GM19351 (cell line): ENCODE measurements at regions not wholly inside any gene's neighbourhood (a gene's known extent, or its start where the extent isn't known, plus 50 kb on each side); places are given as distances from the start of the nearest gene placed in this dataset.

Source experiments
- ATAC-seq: cut with Tn5 transposase; IDR thresholded peaks from one replicate; pipeline ENCODE4 v1.9.1; 2021; ENCODE audit warnings: mild to moderate bottlenecking, moderate library complexity; ENCODE audit not compliant: unreplicated experiment

DNA sequence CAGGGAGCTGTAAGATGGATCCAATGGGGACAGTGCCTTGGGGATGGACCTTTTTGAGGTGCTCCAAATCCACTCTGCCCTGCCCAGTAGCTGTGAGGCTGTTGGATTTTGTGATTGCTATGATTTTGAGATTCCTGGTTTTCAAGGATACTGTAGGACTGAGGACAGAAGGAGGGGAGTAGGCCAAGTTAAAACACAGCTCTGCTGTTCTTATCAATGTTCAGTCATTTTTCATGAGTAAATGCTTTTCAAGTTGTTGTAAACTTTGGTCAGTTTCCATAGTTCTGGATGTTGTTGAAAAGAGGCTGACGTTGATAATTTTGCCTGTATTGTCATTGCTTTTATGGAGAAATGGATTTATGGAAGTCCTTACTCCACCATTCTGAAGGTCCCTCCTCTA lies 361.2 kb downstream of the ZNF516 start:
- ATAC-seq = no peak

DNA sequence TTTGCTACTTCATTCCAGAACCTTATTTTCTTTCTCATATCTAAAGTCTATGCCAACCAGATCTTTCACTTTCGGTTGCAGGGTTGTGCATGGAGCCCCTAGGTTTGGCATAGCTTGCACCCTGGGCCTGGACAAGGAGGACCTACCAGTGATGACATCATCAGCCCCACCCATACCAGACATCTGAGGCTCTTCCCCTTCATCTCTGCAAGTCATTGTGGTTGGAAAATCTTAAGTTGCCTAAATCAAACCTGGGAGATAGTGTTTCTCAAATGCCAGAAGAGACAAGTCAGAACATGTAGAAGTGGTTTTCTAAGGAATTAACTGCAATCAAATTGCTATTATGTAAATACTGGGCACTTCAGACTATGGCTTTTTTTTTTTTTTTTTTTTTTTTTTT lies 363.3 kb downstream of the ZNF516 start:
- no peak for ATAC-seq

DNA sequence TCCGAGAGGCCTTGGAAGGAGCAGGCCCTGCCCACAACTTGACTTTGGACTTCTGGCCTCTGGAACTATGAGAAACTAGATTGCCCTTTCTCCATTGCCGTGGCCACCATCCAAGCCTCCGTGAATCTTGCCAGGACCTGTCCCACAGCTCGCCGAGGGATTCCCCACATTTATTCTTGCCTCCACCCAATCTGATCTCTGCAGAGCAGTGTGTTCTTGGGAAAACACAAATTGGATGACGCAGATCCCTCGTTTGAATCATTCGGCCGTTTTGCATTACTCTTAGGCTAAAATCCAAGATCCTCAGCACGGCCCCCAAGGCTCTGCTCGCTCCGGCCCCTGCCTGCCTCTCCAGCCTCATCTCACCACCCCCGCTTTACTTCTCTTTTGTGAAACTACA lies 364.2 kb downstream of the ZNF516 start:
- no peak for ATAC-seq

DNA sequence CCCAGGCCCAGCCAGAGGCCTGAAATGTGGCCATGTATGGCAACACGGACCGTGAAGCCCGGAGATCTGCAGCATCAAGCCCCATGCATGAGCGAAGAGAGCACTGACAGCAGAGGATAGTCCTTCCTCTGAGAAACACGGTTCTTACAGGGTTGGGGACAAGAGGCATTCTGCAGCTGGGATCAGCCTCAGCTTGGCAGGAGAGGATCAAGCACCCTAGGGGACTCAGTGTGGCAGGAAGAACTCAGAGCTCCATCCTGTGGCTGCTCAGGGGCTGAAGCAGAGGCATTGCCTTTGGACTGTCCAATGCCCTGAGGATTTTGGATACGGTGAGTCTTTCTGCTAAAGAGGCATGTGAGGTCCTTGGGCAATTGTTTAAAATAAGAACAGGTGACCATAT lies 368.7 kb downstream of the ZNF516 start:
- no peak for ATAC-seq

DNA sequence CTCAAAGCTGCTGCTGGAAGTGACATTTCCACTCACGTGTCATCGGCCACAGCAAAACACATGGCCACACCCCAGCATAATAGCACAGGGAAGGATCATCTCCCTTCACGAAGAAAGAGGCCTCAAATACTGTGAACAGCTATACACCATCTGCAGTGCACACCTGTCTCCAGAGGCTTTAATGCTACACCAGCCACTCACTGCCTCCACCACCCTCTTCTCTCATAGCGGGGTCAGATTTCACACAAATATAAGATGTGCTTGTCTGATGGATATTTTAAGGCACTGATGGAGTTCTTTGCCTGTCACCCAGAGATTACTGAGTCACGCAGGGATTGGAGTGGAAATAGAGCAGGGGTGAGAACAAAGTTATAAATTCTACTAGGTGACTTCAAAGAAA lies 374.0 kb downstream of the ZNF516 start:
- no peak for ATAC-seq

DNA sequence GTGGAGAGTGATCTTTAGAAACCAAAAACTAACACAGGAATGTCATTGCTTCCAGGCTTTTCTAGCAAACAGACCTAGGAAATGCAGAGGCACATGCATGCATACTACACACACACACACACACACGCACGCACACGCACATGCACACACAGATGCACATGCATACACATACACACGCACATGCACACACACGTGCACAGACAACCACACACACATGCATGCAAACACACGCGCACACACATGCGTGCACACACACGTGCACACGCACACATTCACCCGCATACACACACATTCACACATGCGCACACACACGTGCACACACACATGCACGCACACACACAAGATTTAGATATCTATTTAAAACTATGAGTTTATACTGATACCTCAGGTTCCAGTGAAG lies 379.5 kb downstream of the ZNF516 start:
- ATAC-seq = no peak

DNA sequence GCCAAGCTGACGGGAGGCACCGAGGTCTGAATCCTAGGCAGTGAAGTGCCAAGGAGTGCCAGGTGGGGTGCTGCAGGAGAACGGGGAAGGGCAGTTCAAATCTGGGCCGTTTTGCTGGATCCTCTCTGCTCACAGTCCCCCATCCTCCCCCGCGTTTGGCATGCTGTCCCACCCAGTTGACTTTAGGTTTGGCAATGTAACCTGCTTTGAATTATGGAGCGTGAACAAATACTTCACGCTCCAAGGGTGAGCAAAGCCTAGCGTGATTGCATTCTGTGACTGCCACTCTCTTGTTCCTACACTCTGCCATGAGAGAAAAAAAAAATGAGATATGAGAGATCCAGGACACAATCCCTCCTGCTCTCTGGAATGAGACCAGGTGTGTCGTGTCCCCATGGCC lies 381.9 kb downstream of the ZNF516 start:
- ATAC-seq = no peak

DNA sequence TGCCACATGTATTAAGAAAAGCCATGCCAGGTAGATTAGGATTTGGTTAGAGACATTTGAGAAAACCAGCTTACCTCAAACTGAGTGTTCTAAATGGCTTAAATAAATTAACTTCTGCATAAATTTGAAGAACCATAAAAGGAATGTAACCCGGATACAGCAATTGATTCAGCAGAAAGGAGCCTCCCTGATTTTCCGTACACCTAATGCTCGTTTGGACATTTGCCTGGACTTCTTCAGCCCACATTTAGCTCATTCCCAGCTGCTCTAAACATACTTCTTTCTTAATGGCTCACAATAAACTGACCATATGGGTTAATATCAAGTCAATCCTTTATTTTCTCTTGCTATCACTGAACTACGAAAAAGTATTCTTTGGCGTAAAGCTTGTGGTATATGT lies 392.4 kb downstream of the ZNF516 start:
- no peak for ATAC-seq

DNA sequence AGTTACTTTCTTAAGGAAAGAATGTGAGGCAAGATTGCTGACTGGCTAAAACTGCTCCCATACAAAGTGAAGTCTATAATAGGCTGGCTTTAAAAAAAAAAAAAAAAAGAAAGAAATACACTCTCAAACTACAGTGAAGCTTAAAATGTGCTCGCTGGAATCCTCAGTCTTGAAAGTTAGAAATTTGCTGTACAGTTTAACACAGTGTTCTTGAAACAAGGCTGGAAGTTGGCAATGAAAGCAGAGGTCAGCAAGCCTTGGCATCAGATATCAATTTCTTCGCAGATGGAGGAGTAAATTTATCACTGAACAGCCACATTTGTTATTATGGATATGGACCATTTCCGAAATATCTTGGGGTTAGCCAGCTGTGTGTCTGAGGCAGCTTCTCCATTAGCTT lies 392.9 kb downstream of the ZNF516 start:
- ATAC-seq = no peak

DNA sequence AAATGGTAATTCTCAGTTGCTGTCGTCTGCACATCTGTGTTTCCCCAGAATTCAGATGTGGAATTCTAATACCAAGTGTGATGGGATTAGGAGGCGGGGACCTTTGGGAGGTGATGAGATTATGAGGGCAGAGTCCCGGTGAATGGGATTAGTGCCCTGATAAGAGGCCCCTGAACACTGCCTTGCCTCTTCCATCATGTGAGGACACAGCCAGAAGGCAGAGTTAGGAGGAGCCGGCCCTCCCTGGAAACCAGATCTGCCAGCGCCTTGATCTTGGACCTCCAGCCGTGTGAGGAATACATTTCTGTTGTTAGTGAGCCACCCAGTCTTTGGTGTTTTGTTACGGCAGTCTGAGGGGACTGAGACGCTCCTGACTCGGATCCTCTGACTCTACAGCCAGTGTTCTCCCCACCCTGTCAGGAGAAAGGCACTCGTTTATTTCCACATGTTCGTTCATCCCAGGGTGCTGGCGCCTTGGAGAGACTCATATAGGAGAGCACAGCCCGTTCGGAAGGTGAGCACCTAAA lies 395.0 kb downstream of the ZNF516 start:
- ATAC-seq = no peak

DNA sequence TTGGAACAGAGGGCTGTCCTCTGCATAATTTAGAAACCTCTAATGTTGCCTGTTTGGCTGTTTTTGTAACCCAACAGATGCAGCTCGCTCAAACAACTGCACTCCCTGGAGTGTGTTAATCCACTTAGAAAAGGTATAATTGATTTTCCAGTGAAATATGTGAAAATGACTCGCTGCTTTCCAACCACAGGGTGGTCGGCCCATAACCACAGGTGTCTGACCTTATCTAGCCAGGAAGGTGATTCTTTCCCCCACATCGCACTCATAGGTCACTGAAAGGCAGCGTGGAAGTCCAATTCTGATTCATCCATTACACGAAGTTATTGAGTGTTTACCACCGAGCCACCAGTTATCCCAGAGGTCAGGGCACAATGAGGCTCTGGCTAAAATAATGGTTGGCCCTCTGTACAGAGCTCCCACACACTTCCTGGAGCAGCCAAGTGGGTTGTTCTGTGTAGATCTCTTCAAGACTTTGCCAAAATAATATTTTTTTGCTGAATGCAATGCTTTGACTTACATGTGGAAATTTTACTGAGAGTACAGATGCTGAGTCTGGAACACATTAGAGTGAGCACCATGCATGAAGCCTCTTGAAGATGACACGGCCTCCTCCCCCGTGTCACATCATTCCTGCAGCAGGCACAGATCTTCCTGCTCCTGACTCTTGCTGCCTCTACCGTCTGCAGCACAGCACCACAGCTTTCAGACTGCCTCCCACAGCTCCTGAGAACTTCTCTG lies 396.2 kb downstream of the ZNF516 start:
- ATAC-seq = no peak

DNA sequence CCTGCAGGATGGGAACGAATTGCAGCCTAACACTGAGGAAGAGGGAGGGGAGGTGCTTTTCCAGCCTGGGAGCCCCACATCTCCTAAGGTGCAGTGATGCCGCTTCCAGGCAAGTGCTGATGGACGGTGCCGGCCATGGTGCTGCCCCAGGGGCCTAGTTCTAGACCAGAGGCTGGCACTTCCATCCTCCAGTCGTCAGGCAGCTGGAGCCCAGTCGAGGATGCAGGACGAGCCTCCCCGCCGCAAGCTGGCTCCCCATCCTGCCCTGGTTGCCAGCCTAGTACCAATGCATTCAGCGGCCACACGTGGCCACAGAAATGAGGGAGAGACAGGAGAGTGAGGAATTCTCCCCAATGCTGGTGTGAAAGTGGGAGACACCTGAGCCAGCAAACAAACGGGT lies 413.5 kb downstream of the ZNF516 start:
- no peak for ATAC-seq

DNA sequence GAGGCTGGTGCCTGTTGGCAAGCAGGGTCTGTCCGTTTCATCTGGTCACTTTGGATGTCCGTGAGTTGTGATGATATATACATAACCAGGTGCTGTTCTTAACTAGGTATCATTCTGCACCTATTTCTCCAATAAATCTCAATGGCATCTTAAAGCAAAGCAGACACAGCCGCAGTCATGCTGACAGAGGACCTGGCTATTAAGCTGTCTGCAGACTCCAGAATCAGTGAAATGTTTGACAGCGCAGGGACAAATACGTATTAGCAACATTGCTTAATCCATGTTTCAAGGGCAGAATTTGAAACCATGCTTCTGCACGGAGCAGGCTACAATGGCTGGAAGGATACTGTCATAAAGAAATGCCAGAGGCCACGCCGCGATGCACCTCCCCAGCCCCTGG lies 414.6 kb downstream of the ZNF516 start:
- ATAC-seq = no peak

DNA sequence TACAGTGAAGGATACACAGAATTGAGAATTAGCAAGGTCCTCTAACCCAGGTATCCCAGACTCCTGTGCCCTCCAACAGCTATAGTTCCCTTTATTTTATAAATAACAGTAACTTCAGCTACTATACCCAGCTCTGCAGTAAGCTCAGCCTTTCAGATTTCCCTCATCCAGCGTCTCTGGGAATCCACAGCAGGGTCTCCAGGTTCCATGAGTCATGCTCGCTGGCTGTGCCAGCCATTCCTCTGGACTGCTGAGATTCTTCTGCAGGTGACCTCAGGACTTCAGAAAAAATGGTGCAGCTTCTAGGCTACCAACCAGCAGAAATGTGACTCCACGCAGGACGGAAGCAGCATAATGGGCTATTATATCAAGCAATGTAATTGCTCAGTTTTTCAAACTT lies 419.3 kb downstream of the ZNF516 start:
- ATAC-seq = no peak

DNA sequence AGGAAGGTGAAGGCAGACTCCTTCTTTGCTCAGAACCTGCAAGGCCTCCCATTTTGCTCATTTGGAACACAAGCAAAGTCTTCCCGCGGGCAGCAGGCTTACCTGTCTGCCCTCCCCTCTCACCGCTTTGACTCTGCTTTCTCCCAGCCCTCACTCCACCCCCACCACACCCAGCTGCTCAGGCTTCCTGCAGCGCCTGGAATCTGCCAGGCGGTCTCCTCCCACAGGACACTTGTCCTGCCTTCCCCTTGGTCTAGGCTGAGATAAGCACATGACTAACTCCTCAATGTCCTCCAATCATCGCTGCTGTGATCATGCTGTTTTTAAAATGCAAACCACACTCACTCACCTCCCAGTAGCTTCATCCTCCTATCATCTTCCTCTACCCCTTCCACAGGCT lies 430.0 kb downstream of the ZNF516 start:
- ATAC-seq = no peak

DNA sequence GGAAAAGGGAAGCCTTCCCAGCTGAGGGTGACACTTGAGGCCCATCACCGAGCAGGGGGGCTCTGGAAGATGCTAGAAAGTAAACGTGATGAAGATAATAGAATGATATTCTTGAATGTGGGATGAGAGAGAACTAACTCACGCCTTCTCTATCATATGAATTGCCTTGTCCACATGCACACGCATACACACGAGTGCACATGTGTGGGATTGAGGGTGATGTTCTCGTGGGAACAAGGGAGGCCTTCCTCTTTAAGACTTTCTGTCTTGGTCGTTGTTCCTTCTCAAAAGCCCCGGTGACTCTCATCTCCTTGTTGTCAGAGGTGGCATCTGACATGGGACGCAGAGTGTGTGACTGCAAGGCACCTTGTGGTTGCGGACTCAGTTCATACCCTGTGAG lies 436.9 kb downstream of the ZNF516 start:
- no peak for ATAC-seq

DNA sequence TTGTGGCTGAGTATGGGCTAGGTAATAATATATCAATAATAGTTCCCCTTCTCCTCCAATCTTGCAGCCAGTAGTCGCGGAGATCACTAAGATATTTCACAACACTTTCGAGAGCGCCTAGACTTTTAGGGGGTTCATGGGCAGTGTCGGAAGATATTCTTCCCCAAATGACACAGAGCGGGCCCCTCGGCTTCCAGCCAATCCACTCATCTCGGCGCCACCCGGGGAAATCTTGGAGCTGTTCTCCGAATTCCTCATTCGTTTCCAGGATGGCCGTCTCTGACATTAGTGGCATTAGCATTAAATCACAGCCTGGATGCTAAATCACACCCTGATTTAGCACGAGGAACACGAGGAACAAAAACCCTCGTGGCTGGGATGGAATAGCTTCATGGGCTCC lies 437.7 kb downstream of the ZNF516 start:
- ATAC-seq = no peak

DNA sequence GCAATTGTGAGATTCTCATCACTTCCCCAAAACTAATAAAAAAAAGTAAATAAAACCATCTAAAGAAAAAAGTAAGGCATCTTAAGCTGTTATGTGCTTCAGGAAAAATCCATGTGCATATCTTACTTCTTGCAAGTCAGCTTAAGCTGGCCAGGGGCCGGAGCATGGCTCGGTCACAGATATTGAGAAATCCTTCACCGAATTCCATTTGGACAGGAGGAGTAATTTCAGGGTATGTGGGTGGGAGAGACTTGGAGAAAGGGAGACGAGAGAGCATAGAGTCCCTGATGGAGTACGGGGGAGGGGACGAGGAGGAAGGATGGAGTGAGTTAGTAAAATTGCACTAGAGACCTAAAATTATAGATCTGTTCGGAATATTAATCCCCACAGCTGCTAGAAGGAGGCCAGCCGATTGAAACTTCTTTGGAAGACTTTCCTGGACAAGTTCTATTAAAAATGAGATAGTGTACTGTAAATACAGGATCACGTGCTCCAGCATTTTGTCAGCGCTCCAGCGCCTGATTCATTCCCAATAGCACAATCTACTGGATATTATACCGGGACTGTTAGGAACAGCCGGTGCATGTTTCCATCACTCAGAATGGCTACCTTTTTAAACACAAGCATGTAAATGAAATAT lies 438.5 kb downstream of the ZNF516 start:
- no peak for ATAC-seq

DNA sequence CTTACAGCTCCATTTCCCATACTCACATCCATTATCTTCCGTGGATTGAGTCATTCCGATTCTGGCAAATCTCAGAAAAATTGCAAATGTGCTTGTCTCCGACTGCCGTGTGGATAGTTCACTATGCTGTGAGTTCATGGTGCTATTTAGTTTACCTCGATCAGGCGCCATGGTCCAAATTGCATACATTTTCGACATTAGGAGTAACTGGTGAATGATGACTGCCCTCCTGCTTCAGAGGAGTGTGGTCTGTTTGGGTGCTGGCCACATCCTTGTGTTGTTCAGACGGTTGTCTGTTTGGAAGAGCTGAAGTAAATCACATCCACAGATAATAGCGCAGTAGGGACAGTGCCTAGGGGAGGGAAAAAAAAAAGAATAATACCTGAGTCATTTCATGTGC lies 439.5 kb downstream of the ZNF516 start:
- no peak for ATAC-seq

DNA sequence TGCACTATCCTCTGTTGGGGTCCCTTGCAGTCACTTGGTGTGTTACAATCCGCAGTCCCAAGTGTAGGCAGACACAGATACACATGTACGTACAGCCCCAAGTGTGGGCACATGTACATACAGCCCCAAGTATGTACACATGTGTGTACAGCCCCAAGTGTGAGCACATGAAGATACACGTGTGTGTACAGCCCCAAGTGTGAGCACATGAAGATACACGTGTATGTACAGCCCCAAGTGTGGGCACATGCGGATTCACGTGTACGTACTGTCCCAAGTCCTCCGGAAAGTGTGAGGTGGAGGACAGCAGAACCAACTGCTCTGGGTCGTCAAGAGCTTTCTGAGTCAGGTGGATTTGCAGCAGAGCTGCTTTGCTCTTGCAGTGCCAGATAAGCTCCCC lies 440.0 kb downstream of the ZNF516 start:
- ATAC-seq = no peak

DNA sequence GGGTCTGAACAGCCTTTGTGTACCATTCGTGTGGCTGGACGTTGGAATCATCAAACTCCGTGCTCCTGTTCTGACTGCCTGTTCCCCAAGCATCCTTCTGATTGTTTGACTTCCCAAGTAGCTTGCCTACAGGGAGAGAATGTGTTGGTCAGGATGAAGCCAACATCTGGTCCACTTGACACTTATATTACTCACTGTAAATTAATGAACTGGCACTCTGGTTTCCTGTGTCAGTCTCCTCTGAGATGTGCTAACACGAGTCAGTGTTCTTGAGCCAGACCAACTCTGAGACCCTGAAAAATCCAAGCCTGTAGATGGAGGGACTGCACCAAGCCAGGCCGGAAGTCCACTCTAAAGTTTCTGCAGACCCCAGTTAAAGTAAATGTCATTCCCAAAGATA lies 440.9 kb downstream of the ZNF516 start:
- no peak for ATAC-seq

DNA sequence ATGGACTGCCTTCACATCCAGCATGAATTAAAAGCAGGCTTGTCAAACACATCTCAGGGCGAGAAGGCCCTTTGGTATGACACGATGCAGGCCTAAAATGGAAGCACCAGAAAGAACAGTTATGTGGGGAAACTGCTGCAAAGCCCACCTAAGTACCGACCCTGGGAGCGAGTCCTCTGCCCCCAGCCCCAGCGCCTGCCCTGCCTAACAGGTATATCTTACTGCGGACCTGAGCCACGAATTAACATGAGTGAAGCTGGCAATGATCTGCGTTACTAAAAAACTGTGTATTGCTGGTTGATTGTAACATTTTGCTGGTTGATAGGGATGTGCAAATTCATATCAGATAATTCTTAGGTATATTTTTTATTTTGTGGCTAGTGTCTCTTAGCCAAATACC lies 441.5 kb downstream of the ZNF516 start:
- no peak for ATAC-seq

DNA sequence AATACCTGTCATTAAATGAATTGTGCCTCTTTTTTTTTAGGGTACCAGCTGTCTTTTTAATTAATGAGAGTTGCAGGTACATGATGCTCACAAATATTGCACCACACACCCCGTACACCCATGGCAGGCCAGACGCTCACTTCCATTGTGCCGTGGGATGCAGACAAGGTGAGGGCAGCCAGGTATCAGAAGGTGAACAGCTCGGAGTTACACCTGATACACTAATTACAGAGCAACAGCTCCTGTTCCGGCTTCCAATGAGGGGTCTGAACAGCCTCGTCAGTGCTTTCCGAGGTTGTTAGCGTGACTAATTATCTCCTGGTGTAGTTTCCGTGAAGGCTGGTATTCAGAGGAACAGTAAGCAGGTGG lies 442.8 kb downstream of the ZNF516 start:
- ATAC-seq = no peak
